ENCODE measurements at regions not wholly inside any gene's neighbourhood (a gene's known extent, or its start where the extent isn't known, plus 50 kb on each side); places are given as distances from the start of the nearest gene placed in this dataset.

DNA sequence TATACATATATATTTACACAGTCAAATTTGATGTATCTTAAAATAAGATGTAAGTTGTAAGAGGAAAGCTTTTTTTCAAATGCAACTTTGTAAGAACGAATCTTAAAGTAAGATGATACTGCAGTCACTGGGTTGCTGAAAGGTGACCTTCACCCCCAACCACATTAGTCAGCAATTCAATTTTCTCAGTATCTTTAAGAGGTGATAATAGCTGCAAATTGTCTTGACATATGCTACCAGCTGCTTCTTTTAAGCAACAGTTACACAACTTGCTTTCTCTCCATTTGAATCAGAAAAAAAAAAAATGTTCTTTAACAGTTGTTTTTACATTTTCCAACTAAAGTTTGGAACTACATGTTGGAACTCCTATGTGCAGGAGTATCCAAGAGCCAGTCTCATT, 246.6 kb upstream of the CCNG1 start:
- TF ChIP-seq, protein P1, sequence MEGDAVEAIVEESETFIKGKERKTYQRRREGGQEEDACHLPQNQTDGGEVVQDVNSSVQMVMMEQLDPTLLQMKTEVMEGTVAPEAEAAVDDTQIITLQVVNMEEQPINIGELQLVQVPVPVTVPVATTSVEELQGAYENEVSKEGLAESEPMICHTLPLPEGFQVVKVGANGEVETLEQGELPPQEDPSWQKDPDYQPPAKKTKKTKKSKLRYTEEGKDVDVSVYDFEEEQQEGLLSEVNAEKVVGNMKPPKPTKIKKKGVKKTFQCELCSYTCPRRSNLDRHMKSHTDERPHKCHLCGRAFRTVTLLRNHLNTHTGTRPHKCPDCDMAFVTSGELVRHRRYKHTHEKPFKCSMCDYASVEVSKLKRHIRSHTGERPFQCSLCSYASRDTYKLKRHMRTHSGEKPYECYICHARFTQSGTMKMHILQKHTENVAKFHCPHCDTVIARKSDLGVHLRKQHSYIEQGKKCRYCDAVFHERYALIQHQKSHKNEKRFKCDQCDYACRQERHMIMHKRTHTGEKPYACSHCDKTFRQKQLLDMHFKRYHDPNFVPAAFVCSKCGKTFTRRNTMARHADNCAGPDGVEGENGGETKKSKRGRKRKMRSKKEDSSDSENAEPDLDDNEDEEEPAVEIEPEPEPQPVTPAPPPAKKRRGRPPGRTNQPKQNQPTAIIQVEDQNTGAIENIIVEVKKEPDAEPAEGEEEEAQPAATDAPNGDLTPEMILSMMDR (IDR thresholded peaks at IDR 0.05) = no peak
- TF ChIP-seq EZH2 (IDR thresholded peaks at IDR 0.05; ENCODE audit: borderline replicate concordance, insufficient read depth, low read depth, low read length, poor library complexity, severe bottlenecking) = no peak

Data from B cell (primary cell).